GM23338 (cell line): ENCODE measurements at regions not wholly inside any gene's neighbourhood (a gene's known extent, or its start where the extent isn't known, plus 50 kb on each side); places are given as distances from the start of the nearest gene placed in this dataset.

Experiments
- EZH2 ChIP-seq: fragments of 200-600 bp; sonication (generic); IDR thresholded peaks from one replicate; pipeline ENCODE4 v1.8.0; 2017; ENCODE audit warnings: antibody characterized with exemption, mild to moderate bottlenecking, low read depth; ENCODE audit not compliant: unreplicated experiment
- EZH2phosphoT487 ChIP-seq: fragments of 200-600 bp; sonication (generic); IDR thresholded peaks from one replicate; pipeline ENCODE4 v1.8.1; 2018; ENCODE audit warnings: antibody characterized with exemption; ENCODE audit not compliant: unreplicated experiment
- STAT1 ChIP-seq: IDR thresholded peaks from one replicate; pipeline ENCODE4 v1.6.1; 2016; ENCODE audit warnings: antibody characterized with exemption; ENCODE audit not compliant: unreplicated experiment
- ZNF114 ChIP-seq: fragments of 250-450 bp; sonication (Bioruptor Pico); IDR thresholded peaks from 2 replicates; pipeline ENCODE4 v1.5.0; 2020; ENCODE audit warnings: mild to moderate bottlenecking, moderate library complexity
- ZNF331 ChIP-seq: fragments of 250-450 bp; sonication (Bioruptor Pico); IDR thresholded peaks from 2 replicates; pipeline ENCODE4 v1.5.0; 2020; ENCODE audit warnings: low read depth, mild to moderate bottlenecking, moderate library complexity
- TF ChIP-seq, protein P1 (sequence below), 2 experiments: fragments of 200-600 bp in 1 of 2; sonication (generic) in 1 of 2; conservative IDR thresholded peaks; 2 replicates each; pipeline versions ENCODE4 v1.5.1 to v1.6.1; 2016 to 2017; ENCODE audit warnings: antibody characterized with exemption in 2 of 2, low read depth in 2 of 2, mild to moderate bottlenecking in 2 of 2, moderate library complexity in 1 of 2
- TF ChIP-seq, protein P2 (sequence below): IDR thresholded peaks from one replicate; pipeline ENCODE4 v1.6.1; 2018; ENCODE audit warnings: antibody characterized with exemption; ENCODE audit not compliant: unreplicated experiment

DNA sequence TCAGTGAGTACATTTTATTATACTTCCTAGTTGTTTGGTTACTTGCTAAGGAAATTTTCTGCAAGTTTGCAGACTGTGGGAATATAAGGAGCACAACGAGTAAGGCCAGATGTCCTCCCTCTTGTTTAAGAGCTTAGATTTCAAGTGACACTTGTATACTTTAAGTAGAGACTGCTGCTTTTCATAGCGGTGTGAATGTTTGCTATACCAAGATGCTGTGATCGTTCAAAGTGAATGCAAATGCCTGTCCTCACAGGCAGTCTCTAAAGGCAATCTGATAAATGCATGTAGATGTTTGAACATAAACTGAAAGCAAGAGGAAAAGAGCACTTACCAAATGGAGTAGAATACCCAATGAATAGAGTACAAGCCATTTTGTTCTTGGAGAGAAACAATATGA, 226.4 kb downstream of the NRIP1 start:
- TF ChIP-seq, protein P1, sequence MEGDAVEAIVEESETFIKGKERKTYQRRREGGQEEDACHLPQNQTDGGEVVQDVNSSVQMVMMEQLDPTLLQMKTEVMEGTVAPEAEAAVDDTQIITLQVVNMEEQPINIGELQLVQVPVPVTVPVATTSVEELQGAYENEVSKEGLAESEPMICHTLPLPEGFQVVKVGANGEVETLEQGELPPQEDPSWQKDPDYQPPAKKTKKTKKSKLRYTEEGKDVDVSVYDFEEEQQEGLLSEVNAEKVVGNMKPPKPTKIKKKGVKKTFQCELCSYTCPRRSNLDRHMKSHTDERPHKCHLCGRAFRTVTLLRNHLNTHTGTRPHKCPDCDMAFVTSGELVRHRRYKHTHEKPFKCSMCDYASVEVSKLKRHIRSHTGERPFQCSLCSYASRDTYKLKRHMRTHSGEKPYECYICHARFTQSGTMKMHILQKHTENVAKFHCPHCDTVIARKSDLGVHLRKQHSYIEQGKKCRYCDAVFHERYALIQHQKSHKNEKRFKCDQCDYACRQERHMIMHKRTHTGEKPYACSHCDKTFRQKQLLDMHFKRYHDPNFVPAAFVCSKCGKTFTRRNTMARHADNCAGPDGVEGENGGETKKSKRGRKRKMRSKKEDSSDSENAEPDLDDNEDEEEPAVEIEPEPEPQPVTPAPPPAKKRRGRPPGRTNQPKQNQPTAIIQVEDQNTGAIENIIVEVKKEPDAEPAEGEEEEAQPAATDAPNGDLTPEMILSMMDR (conservative IDR thresholded peaks at IDR 0.05; ENCODE audit: low read depth in 2 of 2), result no peak
- TF ChIP-seq, protein P2, sequence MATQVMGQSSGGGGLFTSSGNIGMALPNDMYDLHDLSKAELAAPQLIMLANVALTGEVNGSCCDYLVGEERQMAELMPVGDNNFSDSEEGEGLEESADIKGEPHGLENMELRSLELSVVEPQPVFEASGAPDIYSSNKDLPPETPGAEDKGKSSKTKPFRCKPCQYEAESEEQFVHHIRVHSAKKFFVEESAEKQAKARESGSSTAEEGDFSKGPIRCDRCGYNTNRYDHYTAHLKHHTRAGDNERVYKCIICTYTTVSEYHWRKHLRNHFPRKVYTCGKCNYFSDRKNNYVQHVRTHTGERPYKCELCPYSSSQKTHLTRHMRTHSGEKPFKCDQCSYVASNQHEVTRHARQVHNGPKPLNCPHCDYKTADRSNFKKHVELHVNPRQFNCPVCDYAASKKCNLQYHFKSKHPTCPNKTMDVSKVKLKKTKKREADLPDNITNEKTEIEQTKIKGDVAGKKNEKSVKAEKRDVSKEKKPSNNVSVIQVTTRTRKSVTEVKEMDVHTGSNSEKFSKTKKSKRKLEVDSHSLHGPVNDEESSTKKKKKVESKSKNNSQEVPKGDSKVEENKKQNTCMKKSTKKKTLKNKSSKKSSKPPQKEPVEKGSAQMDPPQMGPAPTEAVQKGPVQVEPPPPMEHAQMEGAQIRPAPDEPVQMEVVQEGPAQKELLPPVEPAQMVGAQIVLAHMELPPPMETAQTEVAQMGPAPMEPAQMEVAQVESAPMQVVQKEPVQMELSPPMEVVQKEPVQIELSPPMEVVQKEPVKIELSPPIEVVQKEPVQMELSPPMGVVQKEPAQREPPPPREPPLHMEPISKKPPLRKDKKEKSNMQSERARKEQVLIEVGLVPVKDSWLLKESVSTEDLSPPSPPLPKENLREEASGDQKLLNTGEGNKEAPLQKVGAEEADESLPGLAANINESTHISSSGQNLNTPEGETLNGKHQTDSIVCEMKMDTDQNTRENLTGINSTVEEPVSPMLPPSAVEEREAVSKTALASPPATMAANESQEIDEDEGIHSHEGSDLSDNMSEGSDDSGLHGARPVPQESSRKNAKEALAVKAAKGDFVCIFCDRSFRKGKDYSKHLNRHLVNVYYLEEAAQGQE, result no peak
- TF ChIP-seq EZH2 (no peak), EZH2phosphoT487 (no peak), ZNF114 (CRISPR knock-in tag) (no peak), ZNF331 (CRISPR knock-in tag) (no peak), STAT1 (no peak)
